GM18502 (cell line): ENCODE measurements at regions not wholly inside any gene's neighbourhood (a gene's known extent, or its start where the extent isn't known, plus 50 kb on each side); places are given as distances from the start of the nearest gene placed in this dataset.
A peak's percentile ranks its signal among the peaks of the same experiment; 100 is the strongest.

Experiments used
- ATAC-seq: cut with Tn5 transposase; IDR thresholded peaks from one replicate; pipeline ENCODE4 v1.9.1; 2021; ENCODE audit warnings: mild to moderate bottlenecking; ENCODE audit not compliant: unreplicated experiment, poor library complexity

GRCh38 chr16:76612497-76612896 lies 335.3 kb downstream of the CNTNAP4 start:
- ATAC-seq, result no peak

- no peak for ATAC-seq
Measured at GRCh38 chr16:76614269-76614668, 337.1 kb downstream of the CNTNAP4 start.

GRCh38 chr16:76622876-76623275 lies 345.7 kb downstream of the CNTNAP4 start:
- ATAC-seq, result no peak

- no peak for ATAC-seq
Measured at GRCh38 chr16:76634847-76635697, 357.9 kb downstream of the CNTNAP4 start.

GRCh38 chr16:76639685-76640289 lies 362.6 kb downstream of the CNTNAP4 start:
- peak; percentile 56 for ATAC-seq

GRCh38 chr16:76650582-76650981 lies 373.4 kb downstream of the CNTNAP4 start:
- no peak for ATAC-seq

- peak; percentile 82 for ATAC-seq
Measured at GRCh38 chr16:76653390-76654026, 376.3 kb downstream of the CNTNAP4 start.

GRCh38 chr16:76654088-76654820 lies 377.1 kb downstream of the CNTNAP4 start:
- no peak for ATAC-seq

- ATAC-seq, result no peak
Measured at GRCh38 chr16:76656994-76657393, 379.8 kb downstream of the CNTNAP4 start.

- ATAC-seq, result no peak
Measured at GRCh38 chr16:76661691-76662235, 384.6 kb downstream of the CNTNAP4 start.

GRCh38 chr16:76665571-76666275 lies 388.5 kb downstream of the CNTNAP4 start:
- ATAC-seq, result no peak

GRCh38 chr16:76668207-76668725 lies 391.1 kb downstream of the CNTNAP4 start:
- ATAC-seq, result no peak

GRCh38 chr16:76669288-76669687 lies 392.1 kb downstream of the CNTNAP4 start:
- ATAC-seq, result no peak

- ATAC-seq, result no peak
Measured at GRCh38 chr16:76670125-76670857, 393.1 kb downstream of the CNTNAP4 start.

GRCh38 chr16:76676356-76676755 lies 399.2 kb downstream of the CNTNAP4 start:
- ATAC-seq, result no peak

- ATAC-seq, result no peak
Measured at GRCh38 chr16:76681296-76681695, 404.1 kb downstream of the CNTNAP4 start.

- no peak for ATAC-seq
Measured at GRCh38 chr16:76683051-76683450, 405.9 kb downstream of the CNTNAP4 start.

- no peak for ATAC-seq
Measured at GRCh38 chr16:76696876-76697275, 419.7 kb downstream of the CNTNAP4 start.

GRCh38 chr16:76705892-76706291 lies 428.7 kb downstream of the CNTNAP4 start:
- no peak for ATAC-seq
